Common myeloid progenitor, CD34-positive (primary cell): ENCODE measurements at regions not wholly inside any gene's neighbourhood (a gene's known extent, or its start where the extent isn't known, plus 50 kb on each side); places are given as distances from the start of the nearest gene placed in this dataset.
"Not testable (repeated sequence)": the region's sequence is repeated elsewhere in the genome, so short reads cannot be mapped to it uniquely, and the experiment has no call there.

Experiments
- CTCF ChIA-PET: fragments of 350-600 bp; sonication (Branson Sonifier 250); formaldehyde crosslinking; loops from one replicate; lab custom pipeline; 2021; ENCODE audit warnings: antibody characterized with exemption; lab: Charles Lee
- POLR2A ChIA-PET: fragments of 350-600 bp; sonication (Branson Sonifier 250); formaldehyde crosslinking; loops from one replicate; lab custom pipeline; 2021; ENCODE audit warnings: antibody characterized with exemption; lab: Charles Lee
- DNase-seq, 3 donors: peaks; one replicate each; pipeline versions ENCODE4 v3.0.0 to v3.0.0-alpha.2; 2013
- H3K27ac ChIP-seq, 2 experiments: 1 replicate in 1 of 2; 2 replicates in 1 of 2; pipeline ENCODE4 v1.7.0; 2013; ENCODE audit warnings: inconsistent platforms in 2 of 2, low read length in 2 of 2, mild to moderate bottlenecking in 2 of 2, low read depth in 1 of 2, moderate library complexity in 1 of 2; ENCODE audit not compliant: severe bottlenecking in 2 of 2, insufficient read depth in 1 of 2, poor library complexity in 1 of 2
- H3K27me3 ChIP-seq, 5 experiments: replicated peaks in 2 of 5; 1 replicate in 3 of 5; 2 replicates in 2 of 5; pipeline versions ENCODE4 v1.6.1 to v1.7.0; 2013; ENCODE audit warnings: low read length in 4 of 5, mild to moderate bottlenecking in 2 of 5, moderate library complexity in 2 of 5, inconsistent platforms in 1 of 5; ENCODE audit not compliant: insufficient read depth in 5 of 5, control insufficient read depth in 4 of 5
- H3K36me3 ChIP-seq, 4 experiments: 1 replicate in 2 of 4; 2 replicates in 2 of 4; pipeline versions ENCODE4 v1.6.1 to v1.7.0; 2013; ENCODE audit warnings: low read length in 3 of 4, control low read depth in 1 of 4, mild to moderate bottlenecking in 1 of 4; ENCODE audit not compliant: control insufficient read depth in 4 of 4, insufficient read depth in 4 of 4
- H3K4me1 ChIP-seq, 4 experiments: 1 replicate in 3 of 4; 2 replicates in 1 of 4; pipeline versions ENCODE4 v1.6.1 to v1.7.1; 2013; ENCODE audit warnings: low read length in 3 of 4, mild to moderate bottlenecking in 3 of 4, control low read depth in 1 of 4, inconsistent platforms in 1 of 4, moderate library complexity in 1 of 4; ENCODE audit not compliant: control insufficient read depth in 4 of 4, insufficient read depth in 4 of 4; ENCODE audit errors: control extremely low read depth in 1 of 4
- H3K4me3 ChIP-seq, 7 experiments: 1 replicate in 4 of 7; 2 replicates in 3 of 7; pipeline versions ENCODE4 v1.5.1 to v1.7.0; 2013; ENCODE audit warnings: mild to moderate bottlenecking in 7 of 7, low read length in 6 of 7, moderate library complexity in 6 of 7, inconsistent platforms in 2 of 7, low read depth in 2 of 7, control low read depth in 1 of 7; ENCODE audit not compliant: insufficient read depth in 4 of 7, control insufficient read depth in 1 of 7; ENCODE audit errors: extremely low read depth in 1 of 7
- H3K9me3 ChIP-seq, 5 experiments: 1 replicate in 4 of 5; 2 replicates in 1 of 5; pipeline versions ENCODE4 v1.6.1 to v1.7.1; 2013; ENCODE audit warnings: low read length in 4 of 5, mild to moderate bottlenecking in 2 of 5, inconsistent platforms in 1 of 5, low read depth in 1 of 5, moderate library complexity in 1 of 5; ENCODE audit not compliant: control insufficient read depth in 4 of 5, insufficient read depth in 2 of 5; ENCODE audit errors: control extremely low read depth in 1 of 5
- WGBS: methylation state at CpG from one replicate; pipeline ENCODE4 v1.1.5; 2013; ENCODE audit not compliant: insufficient coverage; 5-methylcytosine and 5-hydroxymethylcytosine counted together

DNA sequence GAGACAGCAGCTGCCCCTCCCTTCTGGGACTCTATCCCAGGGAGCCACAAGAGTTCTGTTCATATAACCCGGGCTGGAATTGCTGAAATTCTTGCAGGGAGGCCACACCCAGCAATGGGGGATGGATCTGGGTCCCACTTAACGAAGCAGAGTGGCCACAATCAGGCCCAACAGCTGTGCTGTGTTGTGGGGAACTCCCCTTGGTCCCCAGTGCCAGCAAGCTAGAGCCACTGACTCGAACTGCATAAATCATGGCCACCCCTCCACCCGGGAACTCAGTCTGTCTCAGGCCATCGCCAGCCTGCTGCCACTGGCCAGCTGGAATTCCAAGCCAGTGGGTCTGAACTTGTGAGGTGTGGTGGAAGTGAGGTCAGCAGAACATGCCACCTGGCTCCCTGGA, 111.1 kb downstream of the KLF8 start:
- DNase-seq = peak in 2 of 3 donors; percentile 37 to 60
- H3K27me3 ChIP-seq = no peaks in the 10 kb centered on the region
- peak overlapping the region in 2 of 7 experiments; percentile 14 to 42 for H3K4me3 ChIP-seq
- H3K9me3 ChIP-seq = no peaks in the 10 kb centered on the region
- ChIA-PET CTCF (no interaction called here), POLR2A (no interaction called here)
- no peak overlapping the region for H3K27ac ChIP-seq
- H3K36me3 ChIP-seq = no peaks in the 10 kb centered on the region
- peaks cover 0 to 12% (median 3%) of the 10 kb centered on the region in 4 experiments for H3K4me1 ChIP-seq
- 42% methylated on average over 4 of the region's 5 CpGs for WGBS

GRCh38 chrX:56343664-56344063, 111.5 kb downstream of the KLF8 start:
- Histone ChIP-seq H3K36me3 (no peaks in the 10 kb centered on the region), H3K9me3 (no peaks in the 10 kb centered on the region), H3K4me3 (peak overlapping the region in 3 of 7 experiments; percentile 14 to 42 (median 28)), H3K27me3 (no peaks in the 10 kb centered on the region), H3K4me1 (peaks cover 0 to 12% (median 3%) of the 10 kb centered on the region in 4 experiments), H3K27ac (no peak overlapping the region)
- 32% methylated on average over 5 of the region's 5 CpGs for WGBS
- DNase-seq = peak in 2 of 3 donors; percentile 19 to 32
- ChIA-PET CTCF (no interaction called here), POLR2A (no interaction called here)

DNA sequence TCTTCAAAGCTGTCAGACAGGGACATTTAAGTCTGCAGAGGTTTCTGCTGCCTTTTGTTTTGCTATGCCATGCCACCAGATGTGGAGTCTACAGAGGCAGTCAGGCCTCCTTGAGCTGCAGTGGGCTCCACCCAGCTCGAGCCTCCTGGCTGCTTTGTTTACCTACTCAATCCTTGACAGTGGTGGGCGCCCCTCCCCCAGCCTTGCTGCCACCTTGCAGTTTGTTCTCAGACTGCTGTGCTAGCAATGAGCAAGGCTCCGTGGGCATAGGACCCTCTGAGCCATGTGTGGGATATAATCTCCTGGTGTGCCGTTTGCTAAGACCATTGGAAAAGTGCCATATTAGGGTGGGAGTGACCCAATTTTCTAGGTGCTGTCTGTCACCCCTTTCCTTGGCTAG, 126.0 kb downstream of the KLF8 start:
- POLR2A ChIA-PET = not testable (repeated sequence)
- 55% methylated on average over 3 of the region's 4 CpGs for WGBS

GRCh38 chrX:56365171-56365570, 133.0 kb downstream of the KLF8 start:
- H3K4me1 ChIP-seq, H3K27ac ChIP-seq, H3K9me3 ChIP-seq, POLR2A ChIA-PET, H3K4me3 ChIP-seq, CTCF ChIA-PET, H3K36me3 ChIP-seq, DNase-seq, H3K27me3 ChIP-seq: not testable (repeated sequence)
- WGBS = no CpG with 5 or more reads among the region's 2 CpGs

More for the DNA sequence above, 126.0 kb downstream of the KLF8 start:
- H3K27ac ChIP-seq, H3K9me3 ChIP-seq, H3K4me3 ChIP-seq, DNase-seq, H3K4me1 ChIP-seq, H3K36me3 ChIP-seq, CTCF ChIA-PET, H3K27me3 ChIP-seq: not testable (repeated sequence)

DNA sequence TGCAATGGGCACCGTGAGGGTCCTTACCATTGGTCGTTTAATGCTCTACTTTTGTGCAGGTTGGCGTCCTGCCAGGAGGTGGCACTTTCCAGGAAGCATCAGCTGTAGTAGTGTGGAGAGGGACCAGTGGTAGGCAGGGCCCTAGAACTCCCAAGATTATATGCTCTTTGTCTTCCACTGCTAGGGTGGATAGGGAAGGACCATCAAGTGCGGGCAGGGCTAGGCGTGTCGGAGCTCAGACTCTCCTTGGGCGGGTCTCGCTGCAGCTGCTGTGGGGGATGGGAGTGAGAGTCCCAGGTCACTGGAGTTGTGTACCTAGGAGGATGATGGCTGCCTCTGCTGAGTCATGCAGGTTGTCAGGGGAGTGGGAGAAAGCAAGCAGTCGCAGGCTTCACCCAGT, 134.7 kb downstream of the KLF8 start:
- no peaks in the 10 kb centered on the region for H3K36me3 ChIP-seq
- ChIA-PET CTCF (no interaction called here), POLR2A (no interaction called here)
- no peak overlapping the region for H3K27ac ChIP-seq
- peaks cover 0 to 3% (median 0%) of the 10 kb centered on the region in 5 experiments for H3K9me3 ChIP-seq
- no peak overlapping the region for H3K4me3 ChIP-seq
- peaks cover 0 to 5% (median 0%) of the 10 kb centered on the region in 4 experiments for H3K4me1 ChIP-seq
- WGBS = 75% methylated on average over 8 of the region's 9 CpGs
- H3K27me3 ChIP-seq = no peaks in the 10 kb centered on the region
- no peak for DNase-seq

GRCh38 chrX:56368962-56369361, 136.8 kb downstream of the KLF8 start:
- WGBS = no CpG with 5 or more reads among the region's 1 CpG
- Histone ChIP-seq H3K4me1 (peaks cover 0 to 5% (median 0%) of the 10 kb centered on the region in 4 experiments), H3K36me3 (no peaks in the 10 kb centered on the region), H3K27me3 (no peaks in the 10 kb centered on the region), H3K9me3 (peaks cover 0 to 3% (median 0%) of the 10 kb centered on the region in 5 experiments), H3K27ac (no peak overlapping the region), H3K4me3 (no peak overlapping the region)
- ChIA-PET CTCF (no interaction called here), POLR2A (no interaction called here)
- peak in 2 of 3 donors; percentile 9 to 26 for DNase-seq

DNA sequence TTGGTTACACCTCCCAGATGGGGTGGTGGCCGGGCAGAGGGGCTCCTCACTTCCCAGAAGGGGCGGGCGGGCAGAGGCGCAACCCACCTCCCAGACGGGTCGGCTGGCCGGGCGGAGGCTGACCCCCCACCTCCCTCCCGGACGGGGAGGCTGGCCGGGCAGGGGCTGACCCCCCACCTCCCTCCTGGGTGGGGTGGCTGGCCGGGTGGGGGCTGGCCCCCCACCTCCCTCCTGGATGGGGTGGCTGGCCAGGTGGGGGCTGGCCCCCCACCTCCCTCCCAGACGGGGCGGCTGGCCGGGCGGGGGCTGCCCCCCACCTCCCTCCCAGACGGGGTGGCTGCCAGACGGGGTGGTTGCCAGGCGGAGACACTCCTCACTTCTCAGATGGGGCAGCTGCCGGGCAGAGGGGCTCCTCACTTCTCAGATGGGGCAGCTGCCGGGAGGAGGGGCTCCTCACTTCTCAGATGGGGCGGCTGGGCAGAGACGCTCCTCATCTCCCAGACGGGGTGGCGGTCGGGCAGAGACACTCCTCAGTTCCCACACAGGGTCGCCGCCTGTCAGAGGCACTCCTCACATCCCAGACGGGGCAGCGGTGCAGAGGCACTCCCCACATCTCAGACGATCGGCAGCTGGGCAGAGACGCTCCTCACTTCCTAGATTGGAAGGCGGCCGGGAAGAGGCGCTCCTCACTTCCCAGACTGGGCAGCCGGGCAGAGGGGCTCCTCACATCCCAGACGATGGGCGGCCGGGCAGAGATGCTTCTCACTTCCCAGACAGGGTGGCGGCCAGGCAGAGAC, 148.0 kb downstream of the KLF8 start:
- H3K4me3 ChIP-seq, POLR2A ChIA-PET, H3K27me3 ChIP-seq, H3K4me1 ChIP-seq, H3K9me3 ChIP-seq, DNase-seq, CTCF ChIA-PET, H3K36me3 ChIP-seq, H3K27ac ChIP-seq: not testable (repeated sequence)
- 97% methylated on average over 21 of the region's 41 CpGs for WGBS
